Esophagus (tissue), 2 donors: ENCODE measurements at regions not wholly inside any gene's neighbourhood (a gene's known extent, or its start where the extent isn't known, plus 50 kb on each side); places are given as distances from the start of the nearest gene placed in this dataset.

ENCODE experiments used
- H3K27ac ChIP-seq, 2 donors: one replicate each; pipeline ENCODE4 v1.5.1; 2013; ENCODE audit warnings: low read depth in 2 of 2, mild to moderate bottlenecking in 2 of 2, inconsistent platforms in 1 of 2, low read length in 1 of 2, moderate library complexity in 1 of 2
- H3K27me3 ChIP-seq, 2 donors: one replicate each; pipeline ENCODE4 v1.6.1; 2013; ENCODE audit warnings: low read length in 2 of 2, control low read depth in 1 of 2, mild to moderate bottlenecking in 1 of 2; ENCODE audit not compliant: insufficient read depth in 2 of 2, control insufficient read depth in 1 of 2
- H3K36me3 ChIP-seq, 2 donors: one replicate each; pipeline ENCODE4 v1.6.1; 2013; ENCODE audit warnings: low read length in 1 of 2; ENCODE audit not compliant: control insufficient read depth in 2 of 2, insufficient read depth in 2 of 2
- H3K4me1 ChIP-seq, 2 donors: one replicate each; pipeline ENCODE4 v1.6.1; 2013; ENCODE audit warnings: low read length in 1 of 2; ENCODE audit not compliant: control insufficient read depth in 2 of 2, insufficient read depth in 2 of 2
- H3K4me3 ChIP-seq, 2 donors: one replicate each; pipeline ENCODE4 v1.5.1; 2013; ENCODE audit warnings: low read length in 2 of 2, mild to moderate bottlenecking in 2 of 2, low read depth in 1 of 2, moderate library complexity in 1 of 2
- H3K9me3 ChIP-seq, 2 donors: one replicate each; pipeline ENCODE4 v1.6.1; 2013; ENCODE audit warnings: mild to moderate bottlenecking in 2 of 2, low read depth in 1 of 2, low read length in 1 of 2, moderate library complexity in 1 of 2; ENCODE audit not compliant: control insufficient read depth in 2 of 2, insufficient read depth in 1 of 2
- WGBS, 2 donors: extraction: QIAGEN DNeasy Blood & Tissue Kit; methylation state at CpG; one replicate each; pipeline ENCODE4 v1.1.7; 2013; 5-methylcytosine and 5-hydroxymethylcytosine counted together
- donor health status: healthy with polysubstance abuse.
- donor health status: Bipolar disorder and iron deficiency.

GRCh38 chr20:60630609-60631008, 621.5 kb upstream of the CDH4 start:
- Histone ChIP-seq H3K9me3 (peaks cover 7% of the 10 kb centered on the region in 2 donors), H3K27me3 (no peaks in the 10 kb centered on the region), H3K4me3 (no peak overlapping the region), H3K36me3 (no peaks in the 10 kb centered on the region), H3K4me1 (no peaks in the 10 kb centered on the region), H3K27ac (no peak overlapping the region)
- 43% methylated on average over 8 of the region's 8 CpGs for WGBS, 2 donors

GRCh38 chr20:60631585-60632287, 620.3 kb upstream of the CDH4 start:
- Histone ChIP-seq H3K27me3 (no peaks in the 10 kb centered on the region), H3K4me3 (no peak overlapping the region), H3K4me1 (no peaks in the 10 kb centered on the region), H3K36me3 (no peaks in the 10 kb centered on the region), H3K27ac (no peak overlapping the region), H3K9me3 (peaks cover 7 to 9% of the 10 kb centered on the region in 2 donors)
- WGBS, 2 donors, result 77 to 78% methylated on average over 9 of the region's 9 CpGs

- 64 to 68% methylated on average over 8 of the region's 8 CpGs for WGBS, 2 donors
- H3K4me3 ChIP-seq, result no peak overlapping the region
- no peaks in the 10 kb centered on the region for H3K4me1 ChIP-seq
- no peak overlapping the region for H3K27ac ChIP-seq
- no peaks in the 10 kb centered on the region for H3K27me3 ChIP-seq
- H3K36me3 ChIP-seq, result no peaks in the 10 kb centered on the region
- H3K9me3 ChIP-seq, result peaks cover 7 to 9% of the 10 kb centered on the region in 2 donors
Measured at GRCh38 chr20:60632391-60633262, 619.4 kb upstream of the CDH4 start.

GRCh38 chr20:60634491-60635172, 617.4 kb upstream of the CDH4 start:
- peaks cover 4 to 15% of the 10 kb centered on the region in 2 donors for H3K9me3 ChIP-seq
- H3K4me3 ChIP-seq, result no peak overlapping the region
- no peaks in the 10 kb centered on the region for H3K4me1 ChIP-seq
- WGBS, 2 donors, result 82 to 83% methylated on average over 19 of the region's 19 CpGs
- H3K36me3 ChIP-seq, result no peaks in the 10 kb centered on the region
- no peak overlapping the region for H3K27ac ChIP-seq
- H3K27me3 ChIP-seq, result no peaks in the 10 kb centered on the region

GRCh38 chr20:60636417-60636816, 615.6 kb upstream of the CDH4 start:
- Histone ChIP-seq H3K9me3 (peaks cover 5 to 16% of the 10 kb centered on the region in 2 donors), H3K27ac (no peak overlapping the region), H3K36me3 (no peaks in the 10 kb centered on the region), H3K27me3 (no peaks in the 10 kb centered on the region), H3K4me3 (no peak overlapping the region), H3K4me1 (no peaks in the 10 kb centered on the region)
- 85 to 88% methylated on average over 5 of the region's 5 CpGs for WGBS, 2 donors

- H3K4me1 ChIP-seq, result no peaks in the 10 kb centered on the region
- WGBS, 2 donors, result 86 to 89% methylated on average over 6 of the region's 6 CpGs
- H3K27me3 ChIP-seq, result no peaks in the 10 kb centered on the region
- H3K4me3 ChIP-seq, result no peak overlapping the region
- no peaks in the 10 kb centered on the region for H3K36me3 ChIP-seq
- H3K27ac ChIP-seq, result no peak overlapping the region
- H3K9me3 ChIP-seq, result peaks cover 5 to 16% of the 10 kb centered on the region in 2 donors
Measured at GRCh38 chr20:60637801-60638200, 614.3 kb upstream of the CDH4 start.

- H3K36me3 ChIP-seq, result no peaks in the 10 kb centered on the region
- peaks cover 5 to 12% of the 10 kb centered on the region in 2 donors for H3K9me3 ChIP-seq
- H3K27ac ChIP-seq, result no peak overlapping the region
- no peaks in the 10 kb centered on the region for H3K4me1 ChIP-seq
- H3K4me3 ChIP-seq, result no peak overlapping the region
- 82 to 88% methylated on average over 4 of the region's 4 CpGs for WGBS, 2 donors
- no peaks in the 10 kb centered on the region for H3K27me3 ChIP-seq
Measured at GRCh38 chr20:60638430-60639098, 613.5 kb upstream of the CDH4 start.

GRCh38 chr20:60641879-60642447, 610.1 kb upstream of the CDH4 start:
- Histone ChIP-seq H3K4me1 (no peaks in the 10 kb centered on the region), H3K4me3 (no peak overlapping the region), H3K27me3 (no peaks in the 10 kb centered on the region), H3K9me3 (peaks cover 5 to 6% of the 10 kb centered on the region in 2 donors), H3K36me3 (no peaks in the 10 kb centered on the region), H3K27ac (no peak overlapping the region)
- WGBS, 2 donors, result 84 to 86% methylated on average over 8 of the region's 8 CpGs

GRCh38 chr20:60642541-60642940, 609.5 kb upstream of the CDH4 start:
- no peaks in the 10 kb centered on the region for H3K36me3 ChIP-seq
- WGBS, 2 donors, result 71 to 76% methylated on average over 4 of the region's 4 CpGs
- peaks cover 5 to 6% of the 10 kb centered on the region in 2 donors for H3K9me3 ChIP-seq
- H3K27ac ChIP-seq, result no peak overlapping the region
- H3K27me3 ChIP-seq, result no peaks in the 10 kb centered on the region
- no peak overlapping the region for H3K4me3 ChIP-seq
- H3K4me1 ChIP-seq, result no peaks in the 10 kb centered on the region
